GM18867 (cell line): ENCODE measurements at regions not wholly inside any gene's neighbourhood (a gene's known extent, or its start where the extent isn't known, plus 50 kb on each side); places are given as distances from the start of the nearest gene placed in this dataset.

Source experiments
- ATAC-seq: cut with Tn5 transposase; IDR thresholded peaks from one replicate; pipeline ENCODE4 v1.9.1; 2021; ENCODE audit warnings: mild to moderate bottlenecking, moderate library complexity; ENCODE audit not compliant: unreplicated experiment

- ATAC-seq = no peak
These were observed 52.8 kb upstream of the FBXL7 start for GRCh38 chr5:15447209-15447608.

- ATAC-seq = no peak
These were observed 53.4 kb upstream of the FBXL7 start for GRCh38 chr5:15446552-15446951.

- peak; percentile 59 for ATAC-seq
These were observed 57.8 kb upstream of the FBXL7 start for GRCh38 chr5:15442193-15442570.

GRCh38 chr5:15441433-15442192 lies 58.4 kb upstream of the FBXL7 start:
- peak; percentile 80 for ATAC-seq

- ATAC-seq = no peak
These were observed 59.5 kb upstream of the FBXL7 start for GRCh38 chr5:15440434-15440833.

GRCh38 chr5:15439801-15440200 lies 60.2 kb upstream of the FBXL7 start:
- ATAC-seq = no peak

- ATAC-seq = no peak
These were observed 66.3 kb upstream of the FBXL7 start for GRCh38 chr5:15433709-15434108.

GRCh38 chr5:15431923-15432322 lies 68.1 kb upstream of the FBXL7 start:
- peak; percentile 91 for ATAC-seq

GRCh38 chr5:15425766-15426165 lies 74.2 kb upstream of the FBXL7 start:
- no peak for ATAC-seq

GRCh38 chr5:15424769-15425168 lies 75.2 kb upstream of the FBXL7 start:
- ATAC-seq = no peak

- ATAC-seq = no peak
These were observed 78.0 kb upstream of the FBXL7 start for GRCh38 chr5:15421921-15422412.

GRCh38 chr5:15421381-15421780 lies 78.6 kb upstream of the FBXL7 start:
- ATAC-seq = no peak

GRCh38 chr5:15420201-15420600 lies 79.8 kb upstream of the FBXL7 start:
- no peak for ATAC-seq

- no peak for ATAC-seq
These were observed 82.8 kb upstream of the FBXL7 start for GRCh38 chr5:15417156-15417555.

GRCh38 chr5:15406478-15406877 lies 93.5 kb upstream of the FBXL7 start:
- no peak for ATAC-seq

- no peak for ATAC-seq
These were observed 106.8 kb upstream of the FBXL7 start for GRCh38 chr5:15393146-15393545.

- ATAC-seq = no peak
These were observed 108.1 kb upstream of the FBXL7 start for GRCh38 chr5:15391704-15392397.

- ATAC-seq = no peak
These were observed 111.1 kb upstream of the FBXL7 start for GRCh38 chr5:15388866-15389265.

GRCh38 chr5:15387931-15388524 lies 112.0 kb upstream of the FBXL7 start:
- ATAC-seq = no peak

- no peak for ATAC-seq
These were observed 113.9 kb upstream of the FBXL7 start for GRCh38 chr5:15386122-15386521.

GRCh38 chr5:15385553-15385952 lies 114.4 kb upstream of the FBXL7 start:
- ATAC-seq = no peak

- no peak for ATAC-seq
These were observed 114.9 kb upstream of the FBXL7 start for GRCh38 chr5:15385037-15385436.
